SK-N-SH (cell line): ENCODE measurements at regions not wholly inside any gene's neighbourhood (a gene's known extent, or its start where the extent isn't known, plus 50 kb on each side); places are given as distances from the start of the nearest gene placed in this dataset.

ENCODE experiments used
- CTCF ChIA-PET: fragments of 300-600, 350-600 bp; formaldehyde crosslinking; extraction: SDS; loops from one replicate; lab custom pipeline; 2021; lab: Yijun Ruan, JAX
- POLR2A ChIA-PET: fragments of 350-600 bp; sonication (Branson Sonifier 250); formaldehyde crosslinking; extraction: SDS; loops from one replicate; lab custom pipeline; 2020; ENCODE audit warnings: antibody characterized with exemption, inconsistent platforms; lab: Yijun Ruan, JAX
- DNase-seq: peaks from one replicate; pipeline ENCODE4 v3.0.0; 2012
- H2AFZ ChIP-seq: fragments of 200-600 bp; sonication (generic); 2 replicates; pipeline ENCODE4 v1.8.1; 2016; ENCODE audit warnings: antibody characterized with exemption, mild to moderate bottlenecking, low read depth
- H3F3A ChIP-seq: fragments of 200-600 bp; sonication (generic); replicated peaks from 2 replicates; pipeline ENCODE3; 2016; ENCODE audit warnings: antibody characterized with exemption, mild to moderate bottlenecking; ENCODE audit not compliant: insufficient read depth
- H3K27ac ChIP-seq, 2 experiments: fragments of 200-500 bp in 1 of 2; fragments of 200-600 bp in 1 of 2; sonication (Bioruptor generic) in 1 of 2; sonication (generic), shearing (Covaris generic) in 1 of 2; 2 replicates each; pipeline versions ENCODE4 v1.5.1 to v1.6.1; 2014 to 2016; ENCODE audit warnings: low read depth in 2 of 2, inconsistent platforms in 1 of 2, low read length in 1 of 2, mild to moderate bottlenecking in 1 of 2, mixed read lengths in 1 of 2
- H3K27me3 ChIP-seq: fragments of 200-600 bp; sonication (generic), shearing (Covaris generic); 2 replicates; pipeline ENCODE4 v1.6.1; 2016; ENCODE audit warnings: mixed run types; ENCODE audit not compliant: insufficient read depth
- H3K36me3 ChIP-seq, 2 experiments: fragments of 200-500 bp in 1 of 2; fragments of 200-600 bp in 1 of 2; sonication (Bioruptor generic) in 1 of 2; sonication (generic) in 1 of 2; replicated peaks in 1 of 2; 2 replicates each; pipeline versions ENCODE3 to v1.5.1; 2014 to 2016; ENCODE audit warnings: low read length in 1 of 2, mild to moderate bottlenecking in 1 of 2; ENCODE audit not compliant: insufficient read depth in 2 of 2, control insufficient read depth in 1 of 2
- H3K4me1 ChIP-seq, 2 experiments: fragments of 200-500 bp in 1 of 2; fragments of 200-600 bp in 1 of 2; sonication (Bioruptor generic) in 1 of 2; sonication (generic), shearing (Covaris generic) in 1 of 2; 2 replicates each; pipeline versions ENCODE4 v1.5.1 to v1.6.1; 2014 to 2016; ENCODE audit warnings: low read depth in 1 of 2, low read length in 1 of 2, mixed run types in 1 of 2; ENCODE audit not compliant: insufficient read depth in 2 of 2, control insufficient read depth in 1 of 2
- H3K4me2 ChIP-seq: fragments of 200-600 bp; sonication (generic), shearing (Covaris generic); 2 replicates; pipeline ENCODE4 v1.6.1; 2017; ENCODE audit warnings: mixed run types
- H3K4me3 ChIP-seq, 2 experiments: fragments of 200-500 bp in 1 of 2; fragments of 200-600 bp in 1 of 2; sonication (Bioruptor generic) in 1 of 2; sonication (generic), shearing (Covaris generic) in 1 of 2; 2 replicates each; pipeline versions ENCODE4 v1.5.1 to v1.8.1; 2014 to 2016; ENCODE audit warnings: low read depth in 2 of 2, inconsistent platforms in 1 of 2, low read length in 1 of 2, mild to moderate bottlenecking in 1 of 2, mixed read lengths in 1 of 2, moderate library complexity in 1 of 2
- H3K79me2 ChIP-seq: fragments of 200-600 bp; sonication (generic); 2 replicates; pipeline ENCODE4 v1.8.1; 2017; ENCODE audit warnings: mild to moderate bottlenecking; ENCODE audit not compliant: insufficient read depth
- H3K9ac ChIP-seq: fragments of 200-600 bp; sonication (generic); 2 replicates; pipeline ENCODE4 v1.6.1; 2017; ENCODE audit warnings: mixed run types
- H3K9me2 ChIP-seq: fragments of 200-600 bp; sonication (generic); 2 replicates; pipeline ENCODE4 v1.6.1; 2017; ENCODE audit warnings: mixed run types
- H3K9me3 ChIP-seq: fragments of 200-600 bp; sonication (generic); 2 replicates; pipeline ENCODE4 v1.6.1; 2017; ENCODE audit warnings: mixed run types, mild to moderate bottlenecking, moderate library complexity
- H4K20me1 ChIP-seq: fragments of 200-600 bp; sonication (generic); 2 replicates; pipeline ENCODE4 v1.6.1; 2017; ENCODE audit warnings: mild to moderate bottlenecking, mixed run types; ENCODE audit not compliant: insufficient read depth
- CHD2 ChIP-seq: fragments of 150-350 bp; IDR thresholded peaks from 2 replicates; pipeline ENCODE4 v1.6.1; 2018; ENCODE audit warnings: low read length; ENCODE audit not compliant: partially characterized antibody
- ELF1 ChIP-seq: IDR thresholded peaks from 2 replicates; pipeline ENCODE4 v1.4.0; 2012
- EP300 ChIP-seq, 2 experiments: IDR thresholded peaks; 2 replicates each; pipeline versions ENCODE4 v1.4.0 to v1.6.1; 2012; ENCODE audit warnings: borderline replicate concordance in 1 of 2, low read depth in 1 of 2, low read length in 1 of 2
- EZH2phosphoT487 ChIP-seq: fragments of 200-600 bp; sonication (generic); IDR thresholded peaks from 2 replicates; pipeline ENCODE4 v1.6.1; 2017; ENCODE audit warnings: low read depth, mixed run types, mild to moderate bottlenecking, antibody characterized with exemption, moderate library complexity, borderline replicate concordance
- FOSL2 ChIP-seq: IDR thresholded peaks from 2 replicates; pipeline ENCODE4 v1.4.0; 2012; ENCODE audit warnings: low read depth, mild to moderate bottlenecking, moderate library complexity, borderline replicate concordance
- FOXM1 ChIP-seq: IDR thresholded peaks from 2 replicates; pipeline ENCODE4 v1.4.0; 2012; ENCODE audit warnings: low read depth, mild to moderate bottlenecking
- GATA2 ChIP-seq: sonication (generic); formaldehyde crosslinking; IDR thresholded peaks from 2 replicates; pipeline ENCODE4 v1.5.0; 2020; ENCODE audit warnings: mild to moderate bottlenecking, missing genetic modification reagents
- JUND ChIP-seq: IDR thresholded peaks from 2 replicates; pipeline ENCODE4 v1.4.0; 2012
- NFIC ChIP-seq: IDR thresholded peaks from 2 replicates; pipeline ENCODE4 v1.4.0; 2012; ENCODE audit warnings: borderline replicate concordance
- NRF1 ChIP-seq: IDR thresholded peaks from 2 replicates; pipeline ENCODE4 v1.6.1; 2012; ENCODE audit warnings: low read depth, mild to moderate bottlenecking, low read length
- RAD21 ChIP-seq: IDR thresholded peaks from 2 replicates; pipeline ENCODE4 v1.6.1; 2012; ENCODE audit warnings: mild to moderate bottlenecking, low read length
- RCOR1 ChIP-seq: fragments of 150-350 bp; IDR thresholded peaks from 2 replicates; pipeline ENCODE4 v1.6.1; 2017; ENCODE audit warnings: antibody characterized with exemption, low read length
- REST ChIP-seq: IDR thresholded peaks from 2 replicates; pipeline ENCODE4 v1.6.1; 2012; ENCODE audit warnings: mild to moderate bottlenecking, low read depth, low read length, moderate library complexity
- RFX5 ChIP-seq: IDR thresholded peaks from 2 replicates; pipeline ENCODE4 v1.6.1; 2012; ENCODE audit warnings: mild to moderate bottlenecking, improper control_type of control experiment, low read length
- RXRA ChIP-seq: IDR thresholded peaks from 2 replicates; pipeline ENCODE4 v1.4.0; 2012; ENCODE audit warnings: low read depth, mild to moderate bottlenecking, borderline replicate concordance
- SIN3A ChIP-seq: IDR thresholded peaks from 2 replicates; pipeline ENCODE4 v1.6.1; 2012; ENCODE audit warnings: low read depth, mild to moderate bottlenecking, low read length, moderate library complexity, borderline replicate concordance
- TAF1 ChIP-seq: IDR thresholded peaks from 2 replicates; pipeline ENCODE4 v1.6.1; 2012; ENCODE audit warnings: low read depth, mild to moderate bottlenecking, low read length, moderate library complexity, borderline replicate concordance
- USF2 ChIP-seq: fragments of 150-350 bp; IDR thresholded peaks from 2 replicates; pipeline ENCODE4 v1.6.1; 2017; ENCODE audit warnings: antibody characterized with exemption, low read length, low read depth, borderline replicate concordance
- YY1 ChIP-seq: IDR thresholded peaks from 2 replicates; pipeline ENCODE4 v1.4.0; 2012; ENCODE audit warnings: low read depth, mild to moderate bottlenecking
- WGBS: methylation state at CpG from one replicate; pipeline ENCODE4 v1.1.6; 2017; ENCODE audit warnings: low lambda C conversion rate; 5-methylcytosine and 5-hydroxymethylcytosine counted together
- TF ChIP-seq, protein P1 (sequence below): fragments of 200-600 bp; sonication (generic); IDR thresholded peaks from 2 replicates; pipeline ENCODE4 v1.6.1; 2017; ENCODE audit warnings: antibody characterized with exemption, mild to moderate bottlenecking, moderate library complexity
- TF ChIP-seq, protein P2 (sequence below): fragments of 150-350 bp; IDR thresholded peaks from 2 replicates; pipeline ENCODE4 v1.6.1; 2016; ENCODE audit warnings: mild to moderate bottlenecking, low read depth, low read length

GRCh38 chr11:10380921-10381320 is 74.1 kb upstream of the AMPD3 start:
- Histone ChIP-seq H3K27ac (no peak overlapping the region), H3K79me2 (no peaks in the 10 kb centered on the region), H3K9ac (no peak overlapping the region), H3K27me3 (no peaks in the 10 kb centered on the region), H3K4me1 (peaks cover 8 to 10% of the 10 kb centered on the region in 2 experiments; a peak in 2 of 4 replicates), H3K4me3 (no peak overlapping the region), H3K4me2 (no peak overlapping the region), H3K9me3 (no peaks in the 10 kb centered on the region), H3K9me2 (no peaks in the 10 kb centered on the region), H4K20me1 (no peaks in the 10 kb centered on the region), H2AFZ (no peak overlapping the region), H3F3A (peaks cover 10% of the 10 kb centered on the region), H3K36me3 (no peaks in the 10 kb centered on the region)
- no peak for DNase-seq
- CTCF ChIA-PET, result interaction anchor here (0.9 to 1.0 kb wide), 2 partner anchors 19 to 623 kb away, joined by 3 read pairs; no protein-coding TSS in a partner anchor
- WGBS, result 60% methylated on average over 4 of the region's 4 CpGs
- TF ChIP-seq EZH2phosphoT487 (no peak), RXRA (no peak), TAF1 (no peak), YY1 (no peak), NFIC (no peak), FOXM1 (no peak), JUND (no peak), FOSL2 (no peak)
- POLR2A ChIA-PET, result no interaction called here

DNA sequence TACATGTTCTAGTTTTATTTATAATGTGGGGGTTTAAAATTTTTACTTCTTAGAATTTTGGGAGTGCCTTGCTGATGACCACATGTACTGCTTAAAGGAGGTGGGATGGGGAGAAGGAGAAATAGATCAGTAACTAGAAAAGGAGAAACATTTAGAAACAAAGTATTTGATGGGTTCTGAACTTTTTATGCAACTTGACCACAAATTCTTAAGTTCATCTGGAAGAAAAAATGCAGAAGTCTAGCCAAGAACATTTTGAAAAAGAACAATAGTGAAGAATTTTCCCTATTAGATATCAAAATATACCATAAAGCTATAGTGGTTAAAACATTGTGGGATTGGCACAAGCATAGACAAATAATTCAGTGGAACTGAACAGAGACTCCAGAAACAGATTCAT is 73.3 kb upstream of the AMPD3 start:
- DNase-seq, result no peak
- Histone ChIP-seq H3K9me2 (no peaks in the 10 kb centered on the region), H3K36me3 (no peaks in the 10 kb centered on the region), H3K4me1 (peaks cover 5 to 10% of the 10 kb centered on the region in 2 experiments; a peak in 2 of 4 replicates), H3K27me3 (no peaks in the 10 kb centered on the region), H3K9ac (no peak overlapping the region), H3K27ac (no peak overlapping the region), H2AFZ (no peak overlapping the region), H3F3A (peaks cover 7% of the 10 kb centered on the region), H3K4me2 (no peak overlapping the region), H3K9me3 (no peaks in the 10 kb centered on the region), H4K20me1 (no peaks in the 10 kb centered on the region), H3K79me2 (no peaks in the 10 kb centered on the region), H3K4me3 (no peak overlapping the region)
- POLR2A ChIA-PET, result no interaction called here
- CTCF ChIA-PET, result no interaction called here
- TF ChIP-seq USF2 (no peak), FOSL2 (no peak), ELF1 (no peak), NFIC (no peak), RCOR1 (no peak), RFX5 (no peak), REST (no peak), CHD2 (no peak), JUND (no peak), GATA2 (no peak), NRF1 (no peak), SIN3A (no peak), RAD21 (no peak), RXRA (no peak), TAF1 (no peak), EP300 (IDR thresholded peaks at IDR 0.05; ENCODE audit: borderline replicate concordance in 1 of 2, low read depth in 1 of 2, low read length in 1 of 2) (no peak), YY1 (no peak), FOXM1 (no peak)
- TF ChIP-seq, protein P1, sequence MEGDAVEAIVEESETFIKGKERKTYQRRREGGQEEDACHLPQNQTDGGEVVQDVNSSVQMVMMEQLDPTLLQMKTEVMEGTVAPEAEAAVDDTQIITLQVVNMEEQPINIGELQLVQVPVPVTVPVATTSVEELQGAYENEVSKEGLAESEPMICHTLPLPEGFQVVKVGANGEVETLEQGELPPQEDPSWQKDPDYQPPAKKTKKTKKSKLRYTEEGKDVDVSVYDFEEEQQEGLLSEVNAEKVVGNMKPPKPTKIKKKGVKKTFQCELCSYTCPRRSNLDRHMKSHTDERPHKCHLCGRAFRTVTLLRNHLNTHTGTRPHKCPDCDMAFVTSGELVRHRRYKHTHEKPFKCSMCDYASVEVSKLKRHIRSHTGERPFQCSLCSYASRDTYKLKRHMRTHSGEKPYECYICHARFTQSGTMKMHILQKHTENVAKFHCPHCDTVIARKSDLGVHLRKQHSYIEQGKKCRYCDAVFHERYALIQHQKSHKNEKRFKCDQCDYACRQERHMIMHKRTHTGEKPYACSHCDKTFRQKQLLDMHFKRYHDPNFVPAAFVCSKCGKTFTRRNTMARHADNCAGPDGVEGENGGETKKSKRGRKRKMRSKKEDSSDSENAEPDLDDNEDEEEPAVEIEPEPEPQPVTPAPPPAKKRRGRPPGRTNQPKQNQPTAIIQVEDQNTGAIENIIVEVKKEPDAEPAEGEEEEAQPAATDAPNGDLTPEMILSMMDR, result no peak
- TF ChIP-seq, protein P2, sequence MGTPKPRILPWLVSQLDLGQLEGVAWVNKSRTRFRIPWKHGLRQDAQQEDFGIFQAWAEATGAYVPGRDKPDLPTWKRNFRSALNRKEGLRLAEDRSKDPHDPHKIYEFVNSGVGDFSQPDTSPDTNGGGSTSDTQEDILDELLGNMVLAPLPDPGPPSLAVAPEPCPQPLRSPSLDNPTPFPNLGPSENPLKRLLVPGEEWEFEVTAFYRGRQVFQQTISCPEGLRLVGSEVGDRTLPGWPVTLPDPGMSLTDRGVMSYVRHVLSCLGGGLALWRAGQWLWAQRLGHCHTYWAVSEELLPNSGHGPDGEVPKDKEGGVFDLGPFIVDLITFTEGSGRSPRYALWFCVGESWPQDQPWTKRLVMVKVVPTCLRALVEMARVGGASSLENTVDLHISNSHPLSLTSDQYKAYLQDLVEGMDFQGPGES, result no peak
